Endothelial cell of umbilical vein (primary cell): ENCODE measurements at regions not wholly inside any gene's neighbourhood (a gene's known extent, or its start where the extent isn't known, plus 50 kb on each side); places are given as distances from the start of the nearest gene placed in this dataset.

ENCODE experiments used
- BruUV-seq: library from RNA; stranded (reverse); fragments of 400-500 nt; replicated peaks from 2 replicates; lab custom pipeline; 2021; lab: Mats Ljungman, UMichigan
- CTCF ChIA-PET: fragments of 300-600, 350-600 bp; sonication (Branson Sonifier 250); formaldehyde crosslinking; loops from one replicate; lab custom pipeline; 2021; ENCODE audit warnings: antibody characterized with exemption, inconsistent platforms; lab: Charles Lee
- POLR2A ChIA-PET: fragments of 300-600, 350-600 bp; sonication (Branson Sonifier 250); formaldehyde crosslinking; loops from one replicate; lab custom pipeline; 2021; ENCODE audit warnings: antibody characterized with exemption, inconsistent platforms; lab: Charles Lee
- DNase-seq: peaks from one replicate; pipeline ENCODE4 v3.0.0-alpha.2; 2011; ENCODE audit warnings: low read depth, low spot score
- FAIRE-seq: peaks from 2 replicates; lab custom pipeline; 2011; peaks lifted over from hg19 to GRCh38; lab: Jason Lieb, UNC
- H2AFZ ChIP-seq: 2 replicates; pipeline ENCODE4 v1.6.0; 2012; ENCODE audit warnings: low read depth, low read length, control low read depth, inconsistent platforms
- H3K27ac ChIP-seq: 2 replicates; pipeline ENCODE4 v1.5.1; 2011; ENCODE audit warnings: low read depth, mild to moderate bottlenecking, control low read depth, low read length, moderate library complexity; ENCODE audit not compliant: insufficient read depth
- H3K27me3 ChIP-seq, 2 experiments: 2 replicates each; pipeline versions ENCODE4 v1.6.0 to v1.6.1; 2011; ENCODE audit warnings: low read length in 2 of 2, mixed read lengths in 1 of 2; ENCODE audit not compliant: control insufficient read depth in 2 of 2, insufficient read depth in 2 of 2
- H3K36me3 ChIP-seq, 2 experiments: 2 replicates in 1 of 2; 3 replicates in 1 of 2; pipeline ENCODE4 v1.5.1; 2011; ENCODE audit warnings: low read length in 2 of 2, mild to moderate bottlenecking in 1 of 2, moderate library complexity in 1 of 2; ENCODE audit not compliant: control insufficient read depth in 2 of 2, insufficient read depth in 2 of 2; ENCODE audit errors: extremely low read depth in 1 of 2
- H3K4me1 ChIP-seq: 3 replicates; pipeline ENCODE4 v1.5.1; 2011; ENCODE audit warnings: mild to moderate bottlenecking, low read length; ENCODE audit not compliant: control insufficient read depth, insufficient read depth; ENCODE audit errors: extremely low read depth
- H3K4me2 ChIP-seq: 2 replicates; pipeline ENCODE4 v1.6.1; 2011; ENCODE audit warnings: low read length, control low read depth, mixed read lengths; ENCODE audit not compliant: insufficient read depth
- H3K4me3 ChIP-seq, 3 experiments: fragments of 200-600 bp in 1 of 3; sonication (generic), shearing (Covaris generic) in 1 of 3; replicated peaks in 1 of 3; 2 replicates each; pipeline ENCODE4 v1.5.1; 2011 to 2016; ENCODE audit warnings: control low read depth in 3 of 3, low read length in 3 of 3, mild to moderate bottlenecking in 2 of 3, inconsistent platforms in 1 of 3, low read depth in 1 of 3, moderate library complexity in 1 of 3; ENCODE audit not compliant: insufficient read depth in 1 of 3
- H3K79me2 ChIP-seq: 2 replicates; pipeline ENCODE4 v1.6.0; 2012; ENCODE audit warnings: low read length, inconsistent platforms; ENCODE audit not compliant: control insufficient read depth, insufficient read depth
- H3K9ac ChIP-seq: replicated peaks from 2 replicates; pipeline ENCODE3; 2011; ENCODE audit warnings: low read length, control low read depth; ENCODE audit not compliant: insufficient read depth; ENCODE audit errors: extremely low read depth
- H3K9me1 ChIP-seq: replicated peaks from 3 replicates; pipeline ENCODE4 v1.6.0; 2011; ENCODE audit warnings: mild to moderate bottlenecking, low read length; ENCODE audit not compliant: control insufficient read depth, insufficient read depth; ENCODE audit errors: extremely low read depth
- H3K9me3 ChIP-seq: replicated peaks from 2 replicates; pipeline ENCODE4 v1.5.1; 2012; ENCODE audit warnings: low read length, inconsistent platforms; ENCODE audit not compliant: control insufficient read depth, insufficient read depth
- H4K20me1 ChIP-seq: replicated peaks from 2 replicates; pipeline ENCODE3; 2011; ENCODE audit warnings: mild to moderate bottlenecking, low read length; ENCODE audit not compliant: control insufficient read depth, insufficient read depth; ENCODE audit errors: extremely low read depth
- EZH2 ChIP-seq: IDR thresholded peaks from 2 replicates; pipeline ENCODE4 v1.6.1; 2012; ENCODE audit warnings: borderline replicate concordance, low read depth, mild to moderate bottlenecking, moderate library complexity, low read length, inconsistent platforms; ENCODE audit not compliant: severe bottlenecking
- FOS ChIP-seq: IDR thresholded peaks from 2 replicates; pipeline ENCODE4 v1.6.1; 2011; ENCODE audit warnings: mild to moderate bottlenecking, low read length, moderate library complexity, borderline replicate concordance; ENCODE audit not compliant: insufficient read depth
- GATA2 ChIP-seq: IDR thresholded peaks from 2 replicates; pipeline ENCODE4 v1.7.0; 2011; ENCODE audit warnings: low read depth, mild to moderate bottlenecking, moderate library complexity, mixed read lengths, low read length; ENCODE audit not compliant: insufficient read length, insufficient read depth
- JUN ChIP-seq: IDR thresholded peaks from 2 replicates; pipeline ENCODE4 v1.6.1; 2011; ENCODE audit warnings: borderline replicate concordance, low read depth; ENCODE audit not compliant: insufficient read length, insufficient read depth
- MYC ChIP-seq: IDR thresholded peaks from one replicate; pipeline ENCODE4 v1.6.1; 2011; ENCODE audit warnings: mild to moderate bottlenecking, low read depth, low read length
- POLR2A ChIP-seq: IDR thresholded peaks from 2 replicates; pipeline ENCODE4 v1.6.1; 2012; ENCODE audit warnings: low read depth, mild to moderate bottlenecking, control low read depth, low read length
- POLR2AphosphoS5 ChIP-seq: IDR thresholded peaks from 2 replicates; pipeline ENCODE4 v1.6.1; 2012; ENCODE audit warnings: low read depth, mild to moderate bottlenecking, control low read depth, low read length, moderate library complexity; ENCODE audit not compliant: insufficient read depth
- dilution Hi-C: fragments of 300-500 bp; cut with MboI; formaldehyde crosslinking; loops from one replicate; pipeline ENCODE4 v1.15.0; 2019; ENCODE audit warnings: low sequenced_read_pairs; ENCODE audit not compliant: extremely low pct_ligation_motif_present
- intact Hi-C: fragments of 100-400 bp; cut with micrococcal nuclease; formaldehyde crosslinking; loops from one replicate; pipeline ENCODE4 v1.10.0; 2022
- TF ChIP-seq, protein P1 (sequence below), 2 donors: IDR thresholded peaks; 1 replicate in 1 of 2; 2 replicates in 1 of 2; pipeline ENCODE4 v1.5.1; 2011; ENCODE audit warnings: low read length in 2 of 2, mild to moderate bottlenecking in 2 of 2, moderate library complexity in 2 of 2, control low read depth in 1 of 2, inconsistent platforms in 1 of 2, low read depth in 1 of 2; ENCODE audit not compliant: insufficient read depth in 1 of 2; ENCODE audit errors: extremely low read depth in 1 of 2
- TF ChIP-seq, protein P2 (sequence below): IDR thresholded peaks from 2 replicates; pipeline ENCODE4 v1.6.1; 2011; ENCODE audit not compliant: insufficient read depth, insufficient read length

DNA sequence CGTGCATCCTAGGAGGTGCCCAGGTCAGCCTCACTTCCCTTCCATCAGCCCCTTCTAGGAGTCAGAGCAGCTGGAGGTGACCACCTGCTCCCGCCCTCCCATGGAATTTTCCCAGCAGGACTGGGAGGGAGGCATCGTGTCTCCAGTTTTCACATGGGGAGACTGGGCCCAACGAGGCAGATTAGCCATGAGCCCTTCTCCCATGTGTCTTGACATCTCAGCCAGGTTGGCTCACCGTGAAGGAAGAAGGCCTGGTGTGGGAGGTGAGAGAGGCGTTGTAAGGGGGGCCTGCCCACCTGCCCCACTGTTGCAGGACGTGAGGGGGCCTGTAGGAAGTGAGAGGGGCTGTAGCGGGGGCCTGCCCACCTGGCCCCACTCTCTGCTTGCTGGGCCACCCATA lies 1521.4 kb downstream of the BRD1 start:
- no peaks in the 10 kb centered on the region for H3K9me1 ChIP-seq
- H3K4me3 ChIP-seq, result no peak overlapping the region

More for the DNA sequence above, 1521.4 kb downstream of the BRD1 start:
- Histone ChIP-seq H3K36me3 (no peaks in the 10 kb centered on the region), H3K4me1 (no peaks in the 10 kb centered on the region), H3K27ac (no peak overlapping the region), H3K4me2 (no peak overlapping the region), H3K9ac (no peak overlapping the region), H3K9me3 (peaks cover 8% of the 10 kb centered on the region), H4K20me1 (no peaks in the 10 kb centered on the region), H3K79me2 (no peaks in the 10 kb centered on the region), H3K27me3 (no peaks in the 10 kb centered on the region), H2AFZ (no peak overlapping the region)
- dilution Hi-C loops (no loop called here), intact Hi-C loops (no loop called here)
- TF ChIP-seq EZH2 (no peak), MYC (no peak), GATA2 (no peak), POLR2AphosphoS5 (no peak), POLR2A (no peak), FOS (no peak), JUN (no peak)
- TF ChIP-seq, protein P1, sequence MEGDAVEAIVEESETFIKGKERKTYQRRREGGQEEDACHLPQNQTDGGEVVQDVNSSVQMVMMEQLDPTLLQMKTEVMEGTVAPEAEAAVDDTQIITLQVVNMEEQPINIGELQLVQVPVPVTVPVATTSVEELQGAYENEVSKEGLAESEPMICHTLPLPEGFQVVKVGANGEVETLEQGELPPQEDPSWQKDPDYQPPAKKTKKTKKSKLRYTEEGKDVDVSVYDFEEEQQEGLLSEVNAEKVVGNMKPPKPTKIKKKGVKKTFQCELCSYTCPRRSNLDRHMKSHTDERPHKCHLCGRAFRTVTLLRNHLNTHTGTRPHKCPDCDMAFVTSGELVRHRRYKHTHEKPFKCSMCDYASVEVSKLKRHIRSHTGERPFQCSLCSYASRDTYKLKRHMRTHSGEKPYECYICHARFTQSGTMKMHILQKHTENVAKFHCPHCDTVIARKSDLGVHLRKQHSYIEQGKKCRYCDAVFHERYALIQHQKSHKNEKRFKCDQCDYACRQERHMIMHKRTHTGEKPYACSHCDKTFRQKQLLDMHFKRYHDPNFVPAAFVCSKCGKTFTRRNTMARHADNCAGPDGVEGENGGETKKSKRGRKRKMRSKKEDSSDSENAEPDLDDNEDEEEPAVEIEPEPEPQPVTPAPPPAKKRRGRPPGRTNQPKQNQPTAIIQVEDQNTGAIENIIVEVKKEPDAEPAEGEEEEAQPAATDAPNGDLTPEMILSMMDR (IDR thresholded peaks at IDR 0.05; ENCODE audit: extremely low read depth in 1 of 2, insufficient read depth in 1 of 2, low read depth in 1 of 2, low read length in 2 of 2), result no peak
- TF ChIP-seq, protein P2, sequence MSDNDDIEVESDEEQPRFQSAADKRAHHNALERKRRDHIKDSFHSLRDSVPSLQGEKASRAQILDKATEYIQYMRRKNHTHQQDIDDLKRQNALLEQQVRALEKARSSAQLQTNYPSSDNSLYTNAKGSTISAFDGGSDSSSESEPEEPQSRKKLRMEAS, result no peak
- ChIA-PET CTCF (no interaction called here), POLR2A (no interaction called here)
- BruUV-seq, result no TSS peak
- FAIRE-seq (no peak), DNase-seq (no peak)
